Endometrium (tissue), 2 donors: ENCODE measurements at regions not wholly inside any gene's neighbourhood (a gene's known extent, or its start where the extent isn't known, plus 50 kb on each side); places are given as distances from the start of the nearest gene placed in this dataset.
A peak's percentile ranks its signal among the peaks of the same experiment; 100 is the strongest.

Experiments
- FAIRE-seq: peaks from 2 replicates; lab custom pipeline; 2012; peaks lifted over from hg19 to GRCh38; lab: Jason Lieb, UNC
- donor health status: control.
- donor health status: control.

DNA sequence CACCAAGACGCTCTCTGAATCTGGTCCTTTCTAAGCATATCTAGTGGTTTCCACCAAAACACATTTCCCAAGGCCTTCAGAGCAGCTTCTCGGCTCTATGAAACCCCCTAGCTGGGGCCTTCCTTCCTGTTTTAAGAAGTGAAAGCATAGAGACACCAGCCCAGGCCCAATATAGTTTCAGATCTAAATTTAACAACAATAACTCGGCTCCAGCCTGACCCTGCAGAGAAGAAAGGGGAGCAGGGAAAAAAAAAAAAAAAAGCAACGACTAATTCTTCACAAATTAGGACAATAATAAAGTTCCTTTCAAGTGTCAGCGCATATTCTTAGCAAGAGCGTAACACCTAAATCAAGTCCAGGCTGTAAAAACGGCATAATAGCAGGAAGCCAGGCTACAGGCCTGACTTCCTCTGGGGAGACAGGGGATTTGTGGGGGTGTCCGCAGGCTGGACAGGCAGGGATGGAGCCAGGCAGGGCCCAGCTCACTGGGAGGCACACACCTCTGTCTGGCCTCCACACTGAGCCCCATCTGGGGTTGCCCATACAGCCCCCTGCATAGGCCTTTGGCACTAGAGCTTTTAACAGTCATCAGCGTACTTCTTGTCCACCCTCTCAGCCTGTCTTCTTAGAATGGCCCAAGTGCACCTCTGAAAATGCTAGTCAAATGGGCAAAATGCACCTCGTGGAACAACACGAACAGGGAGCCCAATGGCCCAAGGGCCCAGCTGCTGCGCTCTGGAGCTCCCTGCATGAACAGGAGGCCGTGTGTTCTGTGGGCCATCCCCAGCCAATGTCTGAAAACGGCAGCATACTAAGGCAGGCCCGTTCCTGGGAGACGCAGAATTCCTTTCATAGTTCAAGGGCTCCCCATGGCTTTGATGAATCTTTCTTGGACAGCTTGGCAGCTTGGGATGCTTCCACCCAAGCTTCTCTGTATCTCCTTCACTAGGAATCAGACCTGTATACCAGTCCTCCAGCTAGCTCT is 772.9 kb downstream of the MED13L start:
- no peak for FAIRE-seq

DNA sequence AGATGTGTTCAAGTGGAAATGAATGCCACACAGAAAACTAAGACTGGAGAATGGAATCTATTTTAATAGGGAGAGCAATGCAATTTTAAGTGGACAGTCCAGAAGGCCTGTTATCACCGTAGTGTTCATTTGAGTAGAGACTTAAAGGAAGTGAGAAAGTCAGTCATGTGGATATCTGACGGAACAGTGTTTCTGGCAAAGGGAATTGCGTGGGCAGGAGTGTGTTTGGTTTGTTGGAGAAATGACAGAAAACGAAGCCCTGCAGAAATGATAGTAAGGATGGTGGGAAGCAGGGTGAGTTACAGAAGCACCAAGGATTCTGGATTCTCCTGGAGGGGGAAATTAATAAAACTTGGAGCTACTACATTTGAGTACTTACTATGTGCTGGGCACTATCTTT is 776.6 kb downstream of the MED13L start:
- FAIRE-seq, result no peak

DNA sequence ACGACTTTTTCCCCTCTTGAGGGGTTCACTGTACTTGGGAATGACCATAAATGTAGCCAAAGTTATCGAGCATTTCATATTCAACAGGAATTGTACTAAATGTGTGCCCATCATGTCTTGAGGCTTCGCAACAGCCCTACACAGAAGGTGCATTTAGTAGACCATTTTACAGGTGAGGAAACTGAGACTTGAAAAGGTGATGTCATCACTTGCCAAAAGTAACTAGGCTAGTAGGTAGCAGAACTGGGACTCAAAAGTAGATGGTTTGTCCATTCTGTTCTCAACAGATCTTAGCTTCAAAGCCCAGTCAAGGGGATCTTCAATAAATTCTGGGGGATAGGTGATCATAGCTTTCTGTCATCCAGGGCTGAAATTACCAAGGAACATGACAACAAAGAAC is 782.2 kb downstream of the MED13L start:
- no peak for FAIRE-seq

DNA sequence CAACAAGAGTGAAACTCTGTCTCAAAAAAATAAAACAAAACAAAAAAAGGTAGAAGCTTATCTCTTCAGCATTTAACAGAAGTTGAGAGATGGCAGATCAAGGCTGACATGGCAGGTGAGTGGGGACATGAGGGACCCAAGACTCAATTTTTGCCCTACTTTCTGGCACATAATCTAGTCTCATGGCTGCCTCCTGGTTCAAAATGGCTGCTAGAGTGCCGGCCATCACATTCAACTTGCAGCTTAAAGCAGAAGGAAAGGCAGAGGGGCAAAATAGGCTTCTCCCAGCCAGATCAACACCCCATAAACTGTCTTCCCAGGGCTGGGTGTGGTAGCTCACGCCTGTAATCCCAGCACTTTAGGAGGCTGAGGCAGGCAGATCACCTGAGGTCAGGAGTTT is 784.9 kb downstream of the MED13L start:
- no peak for FAIRE-seq

DNA sequence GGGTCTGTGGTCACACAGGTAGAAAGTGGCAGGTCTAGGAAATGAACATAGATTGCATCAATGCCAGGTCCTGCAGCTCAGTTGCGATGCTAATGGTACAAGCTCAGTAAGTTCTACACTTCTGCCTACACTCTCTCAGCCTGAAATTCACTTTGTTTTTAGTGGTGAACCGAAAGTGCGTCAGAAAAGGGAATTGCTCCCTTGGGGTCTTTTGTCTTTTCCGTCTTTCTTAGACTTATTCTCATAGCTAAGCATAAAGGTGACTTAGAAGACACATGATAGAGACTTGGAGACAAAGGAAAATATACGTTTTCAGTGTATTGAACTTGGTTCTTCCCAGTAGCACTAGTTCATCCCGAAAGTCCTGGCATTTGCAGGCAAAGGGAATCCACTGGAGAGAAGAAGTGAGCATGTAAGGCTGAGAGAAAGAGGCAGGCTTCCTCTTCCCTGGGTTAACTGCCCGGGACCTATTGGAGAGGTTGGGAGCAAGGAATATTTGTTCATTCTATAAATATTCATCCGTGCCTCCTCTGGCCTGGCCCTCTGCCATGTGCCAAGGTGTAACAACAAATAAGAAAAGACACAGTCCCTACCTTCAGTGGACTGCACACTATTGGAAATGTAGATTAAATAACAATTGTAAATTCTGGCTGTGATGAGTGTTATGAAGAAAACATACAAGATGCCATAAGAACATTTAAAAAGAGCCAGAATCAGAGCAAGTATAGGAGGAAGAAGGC is 785.8 kb downstream of the MED13L start:
- no peak for FAIRE-seq

DNA sequence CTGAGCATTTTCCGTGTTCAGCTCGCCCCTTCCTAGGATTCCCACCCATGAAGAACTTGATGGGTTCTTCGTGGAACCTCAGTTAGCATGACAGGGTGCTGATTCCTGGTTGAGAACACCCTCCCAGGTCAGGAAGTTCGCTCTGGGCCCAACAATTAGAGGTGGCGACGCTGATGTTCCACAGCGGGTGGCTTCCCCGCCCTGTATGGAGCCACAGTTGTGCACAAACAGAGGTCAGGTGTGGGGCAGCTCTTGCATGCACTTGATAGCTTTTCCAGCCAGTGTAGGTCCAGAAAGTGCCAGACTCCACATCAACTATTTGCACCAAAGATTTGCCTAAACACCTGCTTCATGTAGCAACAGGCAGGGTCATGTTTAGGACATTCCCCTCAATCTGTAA is 788.2 kb downstream of the MED13L start:
- FAIRE-seq, result no peak

DNA sequence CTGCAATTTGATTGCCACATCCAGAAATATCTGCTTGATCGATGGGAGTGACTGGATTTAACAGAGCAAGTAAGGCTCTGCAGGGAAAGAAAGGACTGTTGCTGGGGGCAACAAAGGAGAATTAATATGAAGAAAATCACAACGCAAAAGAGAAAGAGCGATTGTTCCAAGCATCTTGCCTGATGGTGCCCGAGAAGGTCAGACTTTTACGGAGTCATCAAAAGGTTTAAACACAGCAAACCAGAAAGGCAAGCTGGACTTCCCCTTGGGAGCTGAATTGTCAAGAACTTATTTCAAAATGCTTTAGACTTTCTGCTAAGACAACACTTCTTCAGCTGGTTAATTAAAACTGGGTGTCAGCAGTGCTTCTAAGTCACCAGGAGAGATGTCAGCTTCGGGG is 791.5 kb downstream of the MED13L start:
- no peak for FAIRE-seq

DNA sequence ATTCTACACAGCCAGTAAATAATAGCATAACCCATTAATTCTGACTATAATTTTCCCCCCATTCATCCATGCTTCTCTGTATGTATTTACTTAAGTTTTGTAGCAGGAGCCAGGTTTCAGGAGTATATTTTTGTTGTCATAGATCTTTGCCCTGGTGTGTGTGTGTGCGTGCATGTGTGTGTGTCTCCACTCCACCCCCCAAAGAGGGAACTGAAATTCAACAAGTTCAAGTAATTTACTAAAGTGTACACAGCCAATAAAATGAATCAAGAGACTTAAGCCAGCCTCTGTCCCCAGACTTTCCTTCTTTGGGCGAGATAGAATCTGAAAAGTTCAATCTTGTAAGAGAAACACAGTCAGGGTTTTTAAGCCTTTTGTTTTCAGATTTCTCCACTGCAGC is 792.0 kb downstream of the MED13L start:
- FAIRE-seq, result no peak

DNA sequence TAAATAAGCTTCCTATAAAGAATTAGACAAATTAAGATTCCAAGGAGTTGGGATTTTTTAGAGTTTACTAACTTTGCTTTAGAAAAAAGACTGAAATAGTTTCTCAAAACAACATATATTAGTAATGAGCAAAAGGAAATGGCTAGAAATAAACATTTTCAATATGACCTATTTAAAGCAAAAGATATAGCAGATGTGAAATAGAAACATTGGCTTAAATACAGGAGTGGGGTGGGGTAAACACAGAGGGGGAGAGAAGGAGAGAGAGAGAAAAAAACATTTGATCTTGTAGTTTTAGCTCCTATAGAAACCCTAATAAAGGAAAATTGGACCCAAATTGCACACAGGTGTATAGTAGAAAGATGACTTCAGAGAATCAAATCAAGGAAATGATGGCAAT is 794.5 kb downstream of the MED13L start:
- no peak for FAIRE-seq

DNA sequence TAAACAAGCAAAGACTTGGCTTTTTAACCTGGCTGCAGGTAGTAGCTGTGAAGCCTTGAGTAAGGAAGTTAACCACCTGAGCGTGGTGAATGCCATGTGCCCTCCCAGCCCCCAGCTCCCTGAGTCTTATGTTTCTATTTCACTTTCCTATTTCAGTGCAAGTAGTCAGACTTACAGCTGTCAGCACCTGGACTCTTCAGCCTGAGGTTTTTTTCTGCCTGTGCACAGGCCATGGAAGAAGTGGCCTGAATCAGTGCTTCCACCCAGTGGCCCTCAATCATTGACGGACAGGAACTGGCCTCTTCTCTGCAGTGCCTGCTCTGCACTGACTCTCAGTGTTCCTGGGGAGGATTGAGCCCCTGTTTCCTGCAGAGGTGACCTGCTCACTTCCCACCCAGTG is 796.4 kb downstream of the MED13L start:
- no peak for FAIRE-seq

DNA sequence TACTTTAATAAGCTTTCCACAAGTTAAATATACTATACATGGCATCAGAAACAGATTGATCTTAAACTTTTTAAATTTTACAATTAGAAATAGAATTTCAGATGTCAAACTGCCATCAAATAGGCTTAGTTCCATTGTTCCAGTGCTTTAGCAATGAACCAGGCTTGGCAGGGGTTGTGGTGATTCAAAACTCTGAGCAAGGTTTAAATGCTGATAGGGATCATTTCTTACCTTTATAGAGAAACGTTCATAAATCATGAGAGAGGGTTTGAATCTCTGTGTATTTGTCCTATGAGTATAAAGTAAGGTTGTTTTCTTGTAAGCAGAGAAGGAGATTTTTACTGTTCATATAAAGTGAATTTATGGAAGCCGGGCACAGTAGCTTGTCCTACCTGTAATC is 794.5 kb upstream of the TBX3 start:
- FAIRE-seq, result no peak

DNA sequence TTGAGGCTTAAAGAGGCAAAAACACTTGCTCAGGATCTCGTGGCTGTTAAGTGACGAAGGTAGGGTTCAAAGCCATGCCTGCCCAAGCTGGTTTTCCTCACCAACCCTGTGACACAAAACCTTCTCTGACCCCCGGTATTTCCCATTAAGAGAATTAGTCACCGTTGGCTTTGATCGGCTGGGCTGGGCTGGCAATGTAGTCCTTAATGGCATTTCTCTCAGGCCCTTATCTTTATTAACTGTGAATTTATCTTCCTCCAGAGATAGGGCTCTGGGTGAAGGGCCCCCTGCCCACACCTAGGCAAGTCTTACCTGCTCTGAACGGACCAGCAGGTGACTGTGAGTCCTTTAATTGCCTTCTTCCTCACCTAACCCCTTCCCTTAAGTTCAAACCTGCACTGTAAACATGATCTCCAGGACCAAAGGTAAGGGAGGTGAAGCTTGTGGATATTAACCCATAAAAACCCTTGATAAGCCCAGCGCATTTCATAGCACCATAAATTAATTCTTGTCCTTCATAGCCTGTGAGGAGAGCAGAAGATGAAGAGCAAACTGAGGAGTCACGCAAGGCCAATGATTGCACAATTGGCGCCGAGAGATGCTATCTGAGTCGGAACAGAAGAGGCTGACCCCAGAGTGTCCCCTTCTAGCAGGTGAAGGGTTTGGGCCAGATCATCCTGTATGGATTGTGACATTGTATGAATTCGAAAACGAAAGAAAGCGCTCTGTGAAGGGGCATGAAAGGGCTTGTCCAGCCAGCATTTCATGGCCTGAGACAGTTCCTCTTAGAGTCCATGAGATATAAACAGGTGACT is 790.8 kb upstream of the TBX3 start:
- no peak for FAIRE-seq

DNA sequence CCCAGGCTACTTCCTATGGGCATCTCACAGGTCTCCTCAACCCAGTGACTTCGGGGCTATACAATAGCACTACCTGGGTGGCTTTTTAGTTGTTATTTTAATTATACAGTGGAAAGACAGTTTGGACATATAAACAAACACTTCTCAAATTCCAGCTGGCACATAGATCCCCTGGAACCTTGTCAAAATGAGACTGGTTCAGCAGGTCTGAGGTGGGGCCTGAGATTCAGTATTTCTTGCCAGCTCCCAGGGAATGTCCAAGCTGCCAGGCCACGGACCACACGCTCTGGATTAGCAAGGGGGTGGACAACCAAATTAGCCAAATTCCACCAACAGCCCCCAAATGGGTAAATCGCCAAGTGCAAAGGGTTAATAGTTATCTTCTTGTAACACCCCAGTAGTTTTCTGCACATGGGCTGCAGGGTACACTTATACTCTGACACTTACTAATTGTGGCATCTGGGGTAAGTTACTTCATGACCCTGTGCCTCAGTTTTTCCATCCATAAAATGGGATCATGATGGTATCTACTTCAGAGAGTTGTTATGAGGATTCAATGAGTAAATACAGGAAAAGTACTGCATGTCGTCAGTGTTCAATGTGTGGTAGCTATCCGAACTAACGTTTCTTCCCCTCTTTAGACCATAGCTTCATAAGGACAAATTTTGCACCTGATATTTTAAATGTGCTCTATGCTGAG is 789.4 kb upstream of the TBX3 start:
- no peak for FAIRE-seq

DNA sequence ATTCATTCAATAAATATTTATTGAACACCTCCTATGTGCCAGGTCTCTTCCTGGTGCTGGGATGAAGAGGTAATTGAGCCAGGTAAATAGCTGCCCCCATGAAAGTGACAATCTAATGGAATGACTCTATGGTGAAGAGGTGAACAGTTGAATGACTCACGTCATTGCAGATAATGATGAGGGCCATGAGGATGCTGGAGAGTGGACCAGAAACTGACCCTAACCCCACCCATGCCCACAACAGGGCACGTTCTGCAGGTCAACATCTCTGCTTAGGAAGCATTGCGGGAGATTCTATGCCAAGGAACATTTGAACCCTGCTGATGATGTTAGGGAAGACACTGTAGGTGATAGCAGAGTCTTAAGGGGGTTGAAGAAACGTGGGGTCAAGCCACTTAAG is 788.9 kb upstream of the TBX3 start:
- no peak for FAIRE-seq

DNA sequence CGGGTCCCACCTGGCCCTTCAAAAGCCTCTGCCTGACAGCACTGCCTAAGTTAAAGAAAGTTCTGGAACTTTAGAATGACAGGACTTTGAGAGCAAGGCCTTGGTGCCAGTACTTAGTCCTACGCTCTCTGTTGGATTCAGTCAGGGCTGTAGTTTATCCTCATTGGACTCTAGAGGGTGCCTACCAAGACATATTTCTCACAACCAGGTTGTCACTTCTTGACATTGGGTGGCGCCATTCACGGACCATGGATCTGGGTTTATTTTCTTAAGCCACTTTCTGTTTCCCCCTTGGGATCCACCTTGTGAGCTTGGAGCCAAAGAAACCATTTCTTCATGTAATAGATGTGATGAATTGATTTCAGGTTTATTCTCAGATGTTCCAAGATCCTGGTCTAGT is 787.0 kb upstream of the TBX3 start:
- FAIRE-seq, result no peak

DNA sequence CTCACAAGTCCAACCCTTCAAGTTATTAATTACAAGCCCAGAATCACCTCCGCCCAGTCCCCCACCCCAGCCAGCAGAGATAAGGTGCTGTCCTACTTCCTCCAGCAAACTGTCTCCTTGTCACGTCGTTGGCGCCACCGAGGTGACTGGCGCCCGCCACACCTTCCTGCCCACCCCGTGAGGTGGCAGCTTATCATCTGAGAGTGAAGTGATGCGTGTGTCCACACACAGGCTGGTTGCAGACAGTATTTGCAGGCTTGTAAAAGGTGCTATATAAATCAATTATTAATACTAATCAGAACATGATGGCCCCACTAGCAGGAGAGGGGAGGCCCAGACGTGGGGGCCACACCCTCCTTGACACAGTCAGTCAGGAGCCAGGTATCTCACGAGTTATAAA is 786.6 kb upstream of the TBX3 start:
- FAIRE-seq, result no peak

DNA sequence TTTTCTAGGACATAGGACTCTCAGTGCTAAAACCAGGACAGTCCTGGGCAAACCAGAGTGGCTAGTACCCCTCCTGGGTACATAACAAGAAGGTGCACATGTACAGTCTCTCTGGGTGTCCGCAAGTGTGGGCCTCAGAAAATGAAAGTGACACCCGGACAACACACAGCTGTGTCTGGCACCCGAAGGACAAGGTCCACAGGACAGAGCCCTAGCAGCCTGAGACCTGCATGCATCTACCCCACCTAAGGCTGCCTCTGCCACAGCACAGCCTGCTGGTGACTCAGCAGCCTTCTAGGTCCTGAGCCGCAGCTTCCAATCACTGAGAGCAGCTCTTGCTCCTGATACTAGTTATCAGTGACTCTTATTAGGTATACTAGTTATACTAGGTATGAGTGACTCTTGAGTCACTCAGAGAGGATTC is 784.1 kb upstream of the TBX3 start:
- no peak for FAIRE-seq

DNA sequence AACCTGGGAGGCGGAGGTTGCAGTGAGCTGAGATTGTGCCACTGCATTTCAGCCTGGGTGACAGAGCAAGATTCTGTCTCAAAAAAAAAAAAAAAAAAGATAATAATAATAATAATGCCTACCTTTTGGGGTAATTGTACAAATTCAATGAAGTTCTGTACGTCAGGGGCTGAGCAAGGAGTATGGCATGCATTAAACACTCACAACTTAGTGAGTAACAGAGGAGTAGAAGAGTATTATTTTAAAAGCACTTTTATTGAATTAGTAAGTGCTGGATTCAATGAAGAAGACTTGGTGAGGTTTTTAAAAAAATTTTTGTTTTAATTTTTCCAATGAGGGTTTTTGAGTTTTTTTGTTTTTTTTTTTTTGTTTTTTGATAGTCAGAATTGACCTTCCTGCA is 783.6 kb upstream of the TBX3 start:
- no peak for FAIRE-seq

DNA sequence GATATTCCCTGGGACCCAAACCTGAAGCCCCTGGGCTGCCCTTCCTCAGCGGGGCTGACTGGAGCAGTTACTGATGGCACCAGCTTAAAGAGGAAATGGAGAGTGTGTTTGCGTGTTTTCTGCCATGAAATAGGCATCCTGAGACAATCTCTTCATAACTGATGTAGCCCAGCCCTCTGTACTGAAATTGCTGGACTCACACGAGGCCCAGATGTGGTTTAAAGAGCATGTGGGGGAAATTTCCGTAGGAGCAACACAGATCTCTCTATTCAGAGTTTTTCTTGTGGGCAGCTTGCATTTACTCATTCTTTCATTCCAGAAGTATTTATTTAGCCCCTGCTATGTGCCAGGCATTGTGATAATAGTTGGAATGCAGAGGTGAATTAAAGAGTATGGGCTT is 782.1 kb upstream of the TBX3 start:
- no peak for FAIRE-seq

DNA sequence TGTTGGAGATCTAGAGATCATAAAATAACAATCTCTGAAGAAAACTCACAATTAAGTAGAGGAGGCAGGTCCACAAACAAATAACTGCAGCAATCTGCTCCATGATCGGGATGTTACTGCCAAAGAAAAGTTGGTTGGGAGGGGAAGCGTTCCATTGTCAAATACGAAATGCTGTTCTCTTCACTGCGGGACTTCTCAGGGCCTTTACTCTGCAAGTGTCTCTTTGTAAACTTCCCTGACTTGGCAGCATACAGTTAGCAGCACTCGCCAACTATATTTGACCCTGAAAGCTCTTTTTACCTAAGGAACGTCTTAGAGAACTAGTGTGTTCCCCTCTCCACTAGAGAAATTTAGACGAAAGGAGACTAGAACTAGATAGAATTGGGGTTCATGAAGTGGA is 780.7 kb upstream of the TBX3 start:
- FAIRE-seq, result no peak

DNA sequence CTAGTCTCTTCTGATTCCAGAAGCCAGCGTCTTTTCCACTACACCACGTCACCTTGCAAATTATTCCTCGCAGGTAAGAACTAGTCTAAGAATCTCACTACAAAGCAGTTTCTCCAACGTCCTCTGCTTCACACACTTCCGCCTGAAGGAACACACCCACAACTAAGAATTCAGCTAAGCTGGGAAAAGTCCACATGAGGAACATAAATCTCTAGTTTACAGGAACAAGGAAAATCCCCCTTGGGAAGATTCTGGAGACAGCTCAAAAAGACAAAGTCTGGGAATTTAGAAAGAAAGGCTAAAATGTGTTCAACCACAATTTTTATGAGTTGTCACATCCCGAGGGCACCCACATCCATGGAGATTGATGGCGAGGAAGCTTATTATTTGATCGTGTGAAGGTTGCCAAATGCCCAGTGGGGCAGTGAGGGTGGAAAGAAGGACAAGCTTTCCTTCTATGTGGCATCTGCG is 780.2 kb upstream of the TBX3 start:
- FAIRE-seq, result no peak

DNA sequence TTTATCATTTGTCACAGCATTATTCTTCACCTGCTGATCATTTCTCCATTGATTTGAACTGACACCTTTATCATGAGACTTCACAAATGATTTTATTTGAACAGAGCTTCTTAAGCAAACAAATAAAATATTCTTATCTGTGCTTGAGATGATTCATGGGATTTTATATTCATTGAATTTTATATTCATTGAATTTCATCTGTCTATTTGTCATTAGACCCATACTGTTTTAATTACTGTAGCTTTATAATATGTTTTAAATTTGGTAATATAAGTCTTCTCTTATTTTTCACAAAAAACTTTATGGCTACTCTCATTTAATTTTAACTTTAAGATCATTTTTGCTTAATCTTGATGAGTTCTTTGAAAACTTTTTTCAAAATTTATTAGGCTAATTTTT is 777.4 kb upstream of the TBX3 start:
- peak; percentile 23 for FAIRE-seq
